HG03457 (cell line): ENCODE measurements at regions not wholly inside any gene's neighbourhood (a gene's known extent, or its start where the extent isn't known, plus 50 kb on each side); places are given as distances from the start of the nearest gene placed in this dataset.
"Not testable (repeated sequence)": the region's sequence is repeated elsewhere in the genome, so short reads cannot be mapped to it uniquely, and the experiment has no call there.

Source experiments
- ATAC-seq: cut with Tn5 transposase; IDR thresholded peaks from one replicate; pipeline ENCODE4 v1.9.1; 2021; ENCODE audit warnings: moderate number of reproducible peaks; ENCODE audit not compliant: unreplicated experiment

DNA sequence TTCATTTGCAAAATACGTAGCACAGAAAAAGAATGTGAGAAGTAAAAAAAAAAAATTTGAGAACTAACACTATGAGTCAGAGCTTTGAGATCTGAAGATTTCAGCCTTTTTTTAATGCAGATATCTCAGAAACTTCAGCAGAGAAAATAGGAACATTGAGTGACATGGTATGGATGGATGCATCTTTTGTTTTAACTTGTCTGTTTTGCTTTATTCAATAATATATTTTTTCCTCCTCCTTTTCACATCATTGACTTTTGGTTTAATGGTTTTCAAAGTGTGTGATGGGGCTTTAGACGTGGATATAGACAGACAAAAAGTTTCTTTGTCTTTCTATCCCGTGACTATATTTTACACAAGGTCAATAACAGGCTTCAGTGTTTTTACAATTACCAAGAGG, 426.7 kb upstream of the FRG2C start:
- no peak for ATAC-seq

- ATAC-seq: not testable (repeated sequence)
Observed at GRCh38 chr3:75241226-75241962, 422.7 kb upstream of the FRG2C start.

- ATAC-seq: no peak
Observed at GRCh38 chr3:75242012-75242735, 422.0 kb upstream of the FRG2C start.

GRCh38 chr3:75248974-75249373, 415.2 kb upstream of the FRG2C start:
- no peak for ATAC-seq

- no peak for ATAC-seq
Observed at GRCh38 chr3:75254685-75255084, 409.4 kb upstream of the FRG2C start.

GRCh38 chr3:75258825-75259683, 405.1 kb upstream of the FRG2C start:
- ATAC-seq: not testable (repeated sequence)

- ATAC-seq: not testable (repeated sequence)
Observed at GRCh38 chr3:75260975-75261374, 403.2 kb upstream of the FRG2C start.

- ATAC-seq: no peak
Observed at GRCh38 chr3:75262661-75263060, 401.5 kb upstream of the FRG2C start.

GRCh38 chr3:75265897-75266296, 398.2 kb upstream of the FRG2C start:
- no peak for ATAC-seq

DNA sequence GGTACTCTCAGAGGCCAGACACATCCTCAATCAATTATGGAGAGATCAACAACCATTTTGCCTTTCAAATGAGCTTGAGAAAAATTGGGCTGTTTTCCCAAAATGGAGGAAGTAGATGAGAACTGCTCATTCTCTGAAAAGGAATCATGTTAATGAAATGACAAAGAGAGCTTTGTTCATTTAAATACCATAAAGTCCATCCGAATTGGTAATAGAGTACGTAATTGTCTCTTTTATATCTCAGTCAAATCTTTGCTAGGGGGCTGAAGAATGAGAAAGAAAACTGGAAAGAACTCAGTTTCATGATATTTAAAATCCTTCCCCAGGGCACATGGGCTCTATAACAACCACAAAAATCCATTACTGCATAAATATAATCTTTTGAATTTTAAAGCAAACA, 395.6 kb upstream of the FRG2C start:
- not testable (repeated sequence) for ATAC-seq

GRCh38 chr3:75272237-75272636, 391.9 kb upstream of the FRG2C start:
- ATAC-seq: not testable (repeated sequence)

DNA sequence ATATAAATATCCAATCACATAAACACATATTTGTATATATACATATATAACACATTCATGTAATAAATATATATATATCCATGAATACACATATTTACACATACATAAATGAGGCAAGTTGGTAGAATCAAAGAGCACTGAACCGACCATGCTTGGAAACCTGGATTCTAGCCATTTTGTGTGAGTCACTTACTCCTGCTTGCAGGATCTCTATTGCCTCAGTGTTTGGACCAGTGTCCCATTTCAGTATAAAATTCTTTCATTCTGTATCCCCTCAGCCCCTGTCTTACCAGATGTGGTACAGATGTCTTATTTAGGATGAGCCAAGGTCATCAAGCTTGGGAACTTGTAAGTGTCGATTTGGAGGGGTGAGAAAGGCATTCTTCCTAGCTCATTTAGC, 391.4 kb upstream of the FRG2C start:
- ATAC-seq: no peak

DNA sequence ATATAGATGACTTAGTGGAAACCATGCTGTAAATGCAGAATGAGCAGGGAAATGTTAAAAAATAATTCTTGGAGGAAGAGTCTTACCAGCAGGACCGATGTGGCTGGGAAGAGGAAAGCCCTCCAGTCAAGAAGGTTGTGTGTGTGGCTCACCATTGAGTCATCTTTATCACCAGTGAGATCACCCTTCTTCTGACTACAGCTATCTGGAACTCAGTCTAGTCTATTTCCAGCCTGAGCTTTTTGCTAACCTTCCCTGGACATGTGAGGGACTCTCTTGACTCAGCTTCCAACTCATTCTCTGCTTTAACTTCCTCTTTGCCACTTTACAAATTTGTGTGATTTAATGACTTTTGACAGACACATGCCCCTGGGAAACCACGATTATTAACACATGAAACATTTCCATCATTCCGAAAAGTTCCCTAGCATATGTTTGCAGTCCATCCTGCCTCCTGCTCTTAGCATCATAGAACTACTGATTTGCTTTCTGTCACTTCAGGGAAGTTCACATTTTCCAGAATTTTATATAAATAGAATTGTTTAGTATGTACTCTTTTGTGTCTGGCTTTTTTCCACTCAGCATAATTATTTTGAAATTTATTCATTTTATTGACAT, 378.5 kb upstream of the FRG2C start:
- ATAC-seq: not testable (repeated sequence)

DNA sequence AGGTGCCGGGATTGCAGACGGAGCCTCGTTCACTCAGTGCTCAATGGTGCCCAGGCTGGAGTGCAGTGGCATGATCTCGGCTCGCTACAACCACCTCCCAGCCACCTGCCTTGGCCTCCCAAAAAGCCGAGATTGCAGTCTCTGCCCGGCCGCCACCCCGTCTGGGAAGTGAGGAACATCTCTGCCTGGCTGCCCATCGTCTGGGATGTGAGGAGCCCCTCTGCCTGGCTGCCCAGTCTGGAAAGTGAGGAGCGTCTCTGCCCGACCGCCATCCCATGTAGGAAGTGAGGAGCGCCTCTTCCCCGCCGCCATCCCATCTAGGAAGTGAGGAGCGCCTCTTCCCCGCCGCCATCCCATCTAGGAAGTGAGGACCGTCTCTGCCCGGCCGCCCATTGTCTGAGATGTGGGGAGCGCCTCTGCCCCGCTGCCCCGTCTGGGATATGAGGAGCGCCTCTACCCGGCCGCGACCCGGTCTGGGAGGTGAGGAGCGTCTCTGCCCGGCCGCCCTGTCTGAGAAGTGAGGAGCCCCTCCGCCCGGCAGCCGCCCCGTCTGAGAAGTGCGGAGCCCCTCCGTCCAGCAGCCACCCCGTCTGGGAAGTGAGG, 375.1 kb upstream of the FRG2C start:
- ATAC-seq: not testable (repeated sequence)

GRCh38 chr3:75294124-75294523, 370.0 kb upstream of the FRG2C start:
- no peak for ATAC-seq

GRCh38 chr3:75295013-75295412, 369.1 kb upstream of the FRG2C start:
- no peak for ATAC-seq

GRCh38 chr3:75296858-75297257, 367.3 kb upstream of the FRG2C start:
- ATAC-seq: no peak

- ATAC-seq: no peak
Observed at GRCh38 chr3:75300606-75301005, 363.5 kb upstream of the FRG2C start.

DNA sequence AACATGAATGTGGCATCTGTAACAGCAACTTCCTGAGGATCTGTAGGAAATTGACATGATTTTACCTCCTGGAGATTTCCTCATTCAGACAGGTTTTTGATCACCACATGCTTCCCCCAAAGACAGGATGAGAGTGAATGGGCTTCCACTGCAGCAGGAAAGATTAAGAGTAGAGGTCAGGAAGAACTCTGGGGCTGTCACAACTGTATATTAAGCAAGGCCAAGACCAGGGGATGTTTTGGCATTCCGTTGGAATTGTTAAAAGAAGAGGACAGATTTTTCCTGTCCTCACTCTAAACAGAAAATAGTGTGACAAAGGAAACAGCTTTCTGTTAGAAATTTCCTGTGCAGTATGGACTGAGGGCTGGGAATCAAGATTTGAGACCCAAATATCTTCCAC, 363.1 kb upstream of the FRG2C start:
- ATAC-seq: not testable (repeated sequence)

DNA sequence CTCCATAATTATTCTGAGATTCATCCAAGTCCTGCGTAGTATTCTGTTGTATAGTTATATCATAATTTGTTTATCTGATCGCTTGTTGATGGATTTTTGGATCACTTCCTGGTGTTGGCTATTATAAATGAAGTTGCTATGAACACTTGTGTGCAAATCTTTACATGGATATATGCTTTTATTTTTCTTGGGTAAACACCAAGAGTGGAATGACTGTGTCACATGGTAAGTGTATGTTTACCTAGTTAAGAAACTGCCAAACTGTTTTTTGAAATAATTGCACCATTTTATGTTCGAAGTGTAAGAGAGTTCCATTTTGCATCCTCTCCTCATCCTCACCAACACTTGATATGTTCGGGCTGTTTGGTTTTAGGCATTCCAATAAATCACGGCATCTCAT, 360.4 kb upstream of the FRG2C start:
- ATAC-seq: no peak

GRCh38 chr3:75305901-75306300, 358.2 kb upstream of the FRG2C start:
- ATAC-seq: no peak
